ENCODE measurements at regions not wholly inside any gene's neighbourhood (a gene's known extent, or its start where the extent isn't known, plus 50 kb on each side); places are given as distances from the start of the nearest gene placed in this dataset.
"Not testable (repeated sequence)": the region's sequence is repeated elsewhere in the genome, so short reads cannot be mapped to it uniquely, and the experiment has no call there.

DNA sequence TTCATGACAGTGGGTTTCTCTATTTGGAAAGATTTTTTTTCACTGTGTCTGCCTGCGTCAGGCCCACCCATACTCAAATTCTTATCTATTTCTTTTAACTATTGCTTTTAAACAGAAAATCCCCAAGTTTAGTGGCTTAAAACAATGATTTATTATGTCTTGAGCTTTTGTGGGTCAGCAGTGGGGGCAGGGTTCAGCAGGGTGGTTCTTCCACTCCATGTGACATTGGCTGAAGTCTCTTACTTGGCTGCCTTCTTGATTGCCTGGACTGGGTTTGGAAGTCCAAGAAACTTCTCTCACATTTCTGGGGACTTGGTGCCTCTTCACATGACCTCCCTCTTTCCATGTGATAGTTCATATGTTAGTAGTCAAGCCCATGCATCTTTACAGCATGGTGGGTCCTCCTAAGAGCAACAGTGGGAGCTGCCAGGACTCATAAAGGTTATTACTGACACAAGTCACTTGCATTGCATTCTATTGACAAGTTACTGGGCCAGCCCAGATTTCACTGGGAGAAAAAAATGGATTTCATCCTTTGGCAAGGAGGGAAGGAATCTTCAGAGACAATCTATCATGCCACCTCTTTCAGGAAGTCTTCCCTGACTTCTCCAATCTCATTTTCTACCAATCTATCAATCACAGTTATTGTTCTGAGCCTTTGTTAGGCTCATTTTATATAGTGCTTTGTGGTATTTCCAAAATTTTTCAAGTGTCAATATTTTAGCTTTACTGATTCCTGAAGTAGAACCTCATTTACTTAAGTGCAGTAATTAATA is 436.1 kb downstream of the XYLT1 start:
- H3K9me3 ChIP-seq, result peaks cover 0 to 9% of the 10 kb centered on the region in 2 donors
- peaks cover 0 to 14% of the 10 kb centered on the region in 2 donors for H3K27me3 ChIP-seq
- TF ChIP-seq, protein P1, sequence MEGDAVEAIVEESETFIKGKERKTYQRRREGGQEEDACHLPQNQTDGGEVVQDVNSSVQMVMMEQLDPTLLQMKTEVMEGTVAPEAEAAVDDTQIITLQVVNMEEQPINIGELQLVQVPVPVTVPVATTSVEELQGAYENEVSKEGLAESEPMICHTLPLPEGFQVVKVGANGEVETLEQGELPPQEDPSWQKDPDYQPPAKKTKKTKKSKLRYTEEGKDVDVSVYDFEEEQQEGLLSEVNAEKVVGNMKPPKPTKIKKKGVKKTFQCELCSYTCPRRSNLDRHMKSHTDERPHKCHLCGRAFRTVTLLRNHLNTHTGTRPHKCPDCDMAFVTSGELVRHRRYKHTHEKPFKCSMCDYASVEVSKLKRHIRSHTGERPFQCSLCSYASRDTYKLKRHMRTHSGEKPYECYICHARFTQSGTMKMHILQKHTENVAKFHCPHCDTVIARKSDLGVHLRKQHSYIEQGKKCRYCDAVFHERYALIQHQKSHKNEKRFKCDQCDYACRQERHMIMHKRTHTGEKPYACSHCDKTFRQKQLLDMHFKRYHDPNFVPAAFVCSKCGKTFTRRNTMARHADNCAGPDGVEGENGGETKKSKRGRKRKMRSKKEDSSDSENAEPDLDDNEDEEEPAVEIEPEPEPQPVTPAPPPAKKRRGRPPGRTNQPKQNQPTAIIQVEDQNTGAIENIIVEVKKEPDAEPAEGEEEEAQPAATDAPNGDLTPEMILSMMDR (IDR thresholded peaks at IDR 0.05), result no peak
- H3K4me1 ChIP-seq, result no peaks in the 10 kb centered on the region
- ATAC-seq (no peak), DNase-seq (no peak)
- H3K36me3 ChIP-seq, result no peaks in the 10 kb centered on the region
- H3K4me3 ChIP-seq, result no peak overlapping the region
- no peak overlapping the region for H3K27ac ChIP-seq
- intact Hi-C loops (cut with DNase I), result no loop called here

DNA sequence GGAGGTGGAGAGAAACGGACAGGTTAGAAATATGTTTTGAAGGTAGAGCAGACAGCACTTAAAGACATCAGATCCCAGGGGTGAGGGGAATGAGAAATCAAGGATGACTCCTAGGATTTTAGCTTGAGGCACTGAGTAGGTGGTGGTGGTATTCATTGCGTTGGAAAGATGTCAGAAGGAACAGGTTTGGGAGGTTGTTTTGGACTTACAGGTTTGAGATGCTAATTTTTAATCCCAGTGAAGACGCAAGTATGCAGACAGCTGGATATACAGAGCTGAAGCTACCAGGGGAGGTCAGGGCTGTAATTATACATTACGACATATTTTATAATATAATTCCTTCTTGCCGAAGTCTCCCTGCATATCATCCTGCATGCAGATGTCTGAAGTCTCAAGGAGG is 433.3 kb downstream of the XYLT1 start:
- H3K36me3 ChIP-seq, result no peaks in the 10 kb centered on the region
- peaks cover 0 to 5% of the 10 kb centered on the region in 2 donors for H3K9me3 ChIP-seq
- no peak overlapping the region for H3K27ac ChIP-seq
- intact Hi-C loops (cut with DNase I), result no loop called here
- no peak for DNase-seq
- no peak overlapping the region for H3K4me3 ChIP-seq
- no peak for ATAC-seq
- TF ChIP-seq, protein P1 (IDR thresholded peaks at IDR 0.05), result no peak
- H3K27me3 ChIP-seq, result peaks cover 0 to 24% of the 10 kb centered on the region in 2 donors
- H3K4me1 ChIP-seq, result no peaks in the 10 kb centered on the region

DNA sequence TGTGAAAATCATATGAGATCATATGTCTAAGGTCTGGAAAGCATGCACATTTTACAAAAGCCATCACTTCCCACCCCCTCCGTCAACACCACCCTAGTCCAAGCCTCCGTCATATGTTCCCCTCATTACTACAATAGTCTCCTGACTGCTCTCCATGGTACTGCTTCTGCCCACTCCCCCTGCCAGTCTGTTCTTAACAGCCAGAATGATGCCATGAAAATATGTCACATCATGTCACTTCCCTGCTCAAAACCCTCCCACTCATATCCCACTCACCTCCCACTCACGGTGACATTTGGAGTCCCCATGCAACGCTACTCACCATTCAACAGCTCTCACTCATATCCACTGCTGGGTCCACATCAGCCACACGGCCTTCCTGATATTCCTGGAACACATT is 432.3 kb downstream of the XYLT1 start:
- Histone ChIP-seq H3K4me3 (no peak overlapping the region), H3K36me3 (no peaks in the 10 kb centered on the region), H3K9me3 (peaks cover 0 to 5% of the 10 kb centered on the region in 2 donors), H3K27ac (no peak overlapping the region), H3K4me1 (no peaks in the 10 kb centered on the region), H3K27me3 (peaks cover 0 to 24% of the 10 kb centered on the region in 2 donors)
- TF ChIP-seq, protein P1 (IDR thresholded peaks at IDR 0.05), result no peak
- ATAC-seq, result no peak
- no peak for DNase-seq
- intact Hi-C loops (cut with DNase I), result no loop called here

DNA sequence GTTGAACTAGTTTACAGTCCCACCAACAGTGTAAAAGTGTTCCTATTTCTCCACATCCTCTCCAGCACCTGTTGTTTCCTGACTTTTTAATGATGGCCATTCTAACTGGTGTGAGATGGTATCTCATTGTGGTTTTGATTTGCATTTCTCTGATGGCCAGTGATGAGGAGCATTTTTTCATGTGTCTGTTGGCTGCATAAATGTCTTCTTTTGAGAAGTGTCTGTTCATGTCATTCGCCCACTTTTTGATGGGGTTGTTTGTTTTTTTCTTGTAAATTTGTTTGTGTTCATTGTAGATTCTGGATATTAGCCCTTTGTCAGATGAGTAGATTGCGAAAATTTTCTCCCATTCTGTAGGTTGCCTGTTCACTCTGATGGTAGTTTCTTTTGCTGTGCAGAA is 421.7 kb downstream of the XYLT1 start:
- DNase-seq; H3K27ac ChIP-seq; intact Hi-C loops (cut with DNase I); H3K9me3 ChIP-seq; H3K36me3 ChIP-seq; ATAC-seq; H3K4me3 ChIP-seq; H3K4me1 ChIP-seq; H3K27me3 ChIP-seq: not testable (repeated sequence)

DNA sequence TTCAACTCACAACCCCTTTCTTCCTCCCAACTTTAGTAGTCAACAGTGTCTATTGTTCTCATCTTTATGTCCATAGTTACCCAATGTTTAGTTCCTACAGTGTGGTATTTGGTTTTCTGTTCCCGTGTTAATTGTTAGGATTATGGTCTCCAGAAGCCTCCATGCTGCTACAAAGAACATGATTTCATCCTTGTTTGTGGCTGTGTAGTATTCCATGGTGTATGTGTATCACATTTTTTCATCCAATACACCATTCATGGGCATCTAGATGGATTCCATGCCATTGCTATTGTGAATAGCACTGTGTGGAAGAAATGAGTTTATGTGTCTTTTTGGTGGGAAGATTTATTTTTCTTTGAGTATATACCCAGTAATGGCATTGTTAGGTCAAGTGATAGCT is 420.3 kb downstream of the XYLT1 start:
- Histone ChIP-seq H3K36me3 (no peaks in the 10 kb centered on the region), H3K27me3 (no peaks in the 10 kb centered on the region), H3K27ac (no peak overlapping the region), H3K4me1 (no peaks in the 10 kb centered on the region), H3K9me3 (peaks cover 0 to 5% of the 10 kb centered on the region in 2 donors), H3K4me3 (no peak overlapping the region)
- ATAC-seq, result no peak
- intact Hi-C loops (cut with DNase I), result no loop called here
- TF ChIP-seq, protein P1 (IDR thresholded peaks at IDR 0.05), result no peak
- DNase-seq, result no peak
